ENCODE measurements at regions not wholly inside any gene's neighbourhood (a gene's known extent, or its start where the extent isn't known, plus 50 kb on each side); places are given as distances from the start of the nearest gene placed in this dataset.
"Not testable (repeated sequence)": the region's sequence is repeated elsewhere in the genome, so short reads cannot be mapped to it uniquely, and the experiment has no call there.

DNA sequence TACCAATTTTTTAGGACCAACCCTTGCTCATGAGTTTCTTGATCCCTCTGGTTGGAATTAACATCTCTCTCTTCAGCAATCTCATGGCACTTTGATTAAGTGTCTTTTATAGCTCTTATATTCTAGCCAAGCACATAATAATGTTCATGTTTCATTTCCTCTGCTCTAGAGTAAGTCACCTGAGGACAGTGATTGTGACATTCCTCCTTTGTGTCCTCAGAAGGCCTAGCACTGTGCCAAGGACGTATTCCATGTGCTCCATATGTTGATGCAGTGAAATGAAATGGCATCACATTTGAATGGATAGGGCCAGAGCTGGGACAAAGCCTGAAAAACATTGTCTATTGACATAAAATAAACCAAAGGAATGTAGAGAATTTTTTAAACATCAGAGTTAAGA is 322.8 kb upstream of the PRICKLE1 start:
- Histone ChIP-seq H3K27ac (no peak overlapping the region), H3K9me3 (no peaks in the 10 kb centered on the region), H3K36me3 (no peaks in the 10 kb centered on the region), H3K4me3 (no peak overlapping the region), H3K4me1 (no peaks in the 10 kb centered on the region), H3K27me3 (no peaks in the 10 kb centered on the region)
- 62 to 79% methylated on average over 1 of the region's 1 CpG for WGBS, 2 donors
- TF ChIP-seq POLR2A (IDR thresholded peaks at IDR 0.05), result no peak
- no peak for DNase-seq (ENCODE audit: low spot score in 2 of 2)

DNA sequence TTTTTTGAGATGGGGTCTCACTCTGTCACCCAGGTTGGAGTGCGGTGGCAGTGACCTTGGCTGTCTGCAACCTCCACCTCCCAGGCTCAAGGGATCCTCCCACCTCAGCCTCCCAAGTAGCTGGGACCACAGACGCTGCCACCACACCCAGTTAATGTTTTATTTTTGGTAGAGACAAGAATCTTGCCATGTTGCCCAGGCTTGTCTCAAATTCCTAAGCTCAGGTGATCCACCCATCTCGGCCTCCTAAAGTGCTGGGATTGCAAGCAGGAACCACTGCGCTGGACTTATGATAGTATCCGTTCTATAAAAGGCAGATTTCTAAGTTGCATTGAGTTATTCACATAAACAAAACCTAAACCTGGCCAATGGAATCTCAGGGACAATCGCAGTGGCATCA is 321.1 kb upstream of the PRICKLE1 start:
- Histone ChIP-seq H3K36me3 (no peaks in the 10 kb centered on the region), H3K4me3 (no peak overlapping the region), H3K27ac (no peak overlapping the region), H3K27me3 (no peaks in the 10 kb centered on the region), H3K9me3 (no peaks in the 10 kb centered on the region), H3K4me1 (no peaks in the 10 kb centered on the region)
- 78 to 91% methylated on average over 6 of the region's 6 CpGs for WGBS, 2 donors
- TF ChIP-seq, protein P1, sequence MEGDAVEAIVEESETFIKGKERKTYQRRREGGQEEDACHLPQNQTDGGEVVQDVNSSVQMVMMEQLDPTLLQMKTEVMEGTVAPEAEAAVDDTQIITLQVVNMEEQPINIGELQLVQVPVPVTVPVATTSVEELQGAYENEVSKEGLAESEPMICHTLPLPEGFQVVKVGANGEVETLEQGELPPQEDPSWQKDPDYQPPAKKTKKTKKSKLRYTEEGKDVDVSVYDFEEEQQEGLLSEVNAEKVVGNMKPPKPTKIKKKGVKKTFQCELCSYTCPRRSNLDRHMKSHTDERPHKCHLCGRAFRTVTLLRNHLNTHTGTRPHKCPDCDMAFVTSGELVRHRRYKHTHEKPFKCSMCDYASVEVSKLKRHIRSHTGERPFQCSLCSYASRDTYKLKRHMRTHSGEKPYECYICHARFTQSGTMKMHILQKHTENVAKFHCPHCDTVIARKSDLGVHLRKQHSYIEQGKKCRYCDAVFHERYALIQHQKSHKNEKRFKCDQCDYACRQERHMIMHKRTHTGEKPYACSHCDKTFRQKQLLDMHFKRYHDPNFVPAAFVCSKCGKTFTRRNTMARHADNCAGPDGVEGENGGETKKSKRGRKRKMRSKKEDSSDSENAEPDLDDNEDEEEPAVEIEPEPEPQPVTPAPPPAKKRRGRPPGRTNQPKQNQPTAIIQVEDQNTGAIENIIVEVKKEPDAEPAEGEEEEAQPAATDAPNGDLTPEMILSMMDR (IDR thresholded peaks at IDR 0.05), result no peak
- TF ChIP-seq EP300 (IDR thresholded peaks at IDR 0.05) (no peak), POLR2A (IDR thresholded peaks at IDR 0.05) (no peak)
- no peak for DNase-seq (ENCODE audit: low spot score in 2 of 2)

DNA sequence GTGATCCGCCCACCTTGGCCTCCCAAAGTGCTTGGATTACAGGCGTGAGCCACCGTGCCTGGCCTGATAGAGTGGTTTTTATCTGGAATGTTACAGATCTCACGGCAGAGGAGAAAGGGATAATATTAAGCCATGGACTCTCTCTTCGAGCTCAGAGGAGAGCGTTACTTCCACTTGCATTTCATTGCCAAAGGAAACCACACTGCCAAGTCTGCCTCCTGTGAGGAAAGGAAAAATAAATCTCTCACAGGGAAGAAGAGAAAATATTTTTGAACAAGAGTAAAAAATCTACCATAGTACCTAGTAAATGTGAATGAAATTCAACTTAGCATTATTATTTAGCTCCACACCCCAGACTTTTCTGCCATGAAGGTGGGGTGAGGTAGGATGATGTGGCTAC is 319.2 kb upstream of the PRICKLE1 start:
- H3K36me3 ChIP-seq, result no peaks in the 10 kb centered on the region

DNA sequence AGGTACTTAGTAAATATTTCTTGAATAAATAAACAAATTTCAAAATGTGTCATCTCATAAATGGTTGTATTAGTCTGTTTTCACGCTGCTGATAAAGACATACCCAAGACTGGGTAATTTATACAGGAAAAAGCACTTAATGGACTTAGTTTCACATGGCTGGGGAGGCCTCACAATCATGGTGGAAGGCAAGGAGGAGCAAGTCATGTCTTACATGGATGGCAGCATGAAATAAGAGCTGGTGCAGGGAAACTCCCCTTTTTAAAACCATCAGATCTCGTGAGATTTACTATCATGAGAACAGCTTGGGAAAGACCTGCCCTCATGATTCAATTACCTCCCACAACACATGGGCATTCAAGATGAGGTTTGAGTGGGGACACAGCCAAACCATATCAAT is 317.3 kb upstream of the PRICKLE1 start:
- not testable (repeated sequence) for H3K9me3 ChIP-seq; H3K27ac ChIP-seq; H3K36me3 ChIP-seq; H3K4me1 ChIP-seq; DNase-seq (ENCODE audit: low spot score in 2 of 2); H3K27me3 ChIP-seq; H3K4me3 ChIP-seq
- 93 to 95% methylated on average over 2 of the region's 2 CpGs for WGBS, 2 donors

More for the DNA sequence above, 319.2 kb upstream of the PRICKLE1 start:
- no peaks in the 10 kb centered on the region for H3K4me1 ChIP-seq
- no peak overlapping the region for H3K27ac ChIP-seq
- 66 to 68% methylated on average over 6 of the region's 6 CpGs for WGBS, 2 donors
- H3K4me3 ChIP-seq, result no peak overlapping the region
- H3K27me3 ChIP-seq, result no peaks in the 10 kb centered on the region
- DNase-seq (ENCODE audit: low spot score in 2 of 2), result no peak
- TF ChIP-seq, protein P1 (IDR thresholded peaks at IDR 0.05), result no peak
- TF ChIP-seq POLR2A (IDR thresholded peaks at IDR 0.05) (no peak), EP300 (IDR thresholded peaks at IDR 0.05) (no peak)
- no peaks in the 10 kb centered on the region for H3K9me3 ChIP-seq

DNA sequence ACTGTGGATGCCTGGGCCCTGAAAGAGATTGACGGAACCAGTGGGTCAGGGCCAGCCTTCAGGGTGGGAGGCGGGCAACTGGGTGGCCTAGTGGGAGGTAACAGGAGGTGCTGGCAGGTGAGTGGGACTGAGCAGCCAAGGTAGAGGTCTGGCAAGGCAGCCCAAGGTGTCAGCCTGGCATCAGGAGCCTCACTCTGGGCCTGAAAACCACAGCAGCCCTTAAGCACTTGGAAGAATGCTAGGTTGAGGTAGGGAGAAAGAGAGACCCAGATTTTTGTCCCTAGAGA is 315.8 kb upstream of the PRICKLE1 start:
- H3K4me1 ChIP-seq, result no peaks in the 10 kb centered on the region
- no peak for TF ChIP-seq EP300 (IDR thresholded peaks at IDR 0.05)
- TF ChIP-seq POLR2A (IDR thresholded peaks at IDR 0.05), result no peak
- TF ChIP-seq, protein P1 (IDR thresholded peaks at IDR 0.05), result no peak
- H3K9me3 ChIP-seq, result no peaks in the 10 kb centered on the region
- no peaks in the 10 kb centered on the region for H3K36me3 ChIP-seq
- DNase-seq (ENCODE audit: low spot score in 2 of 2), result no peak
- 93% methylated on average over 2 of the region's 2 CpGs for WGBS, 2 donors
- no peaks in the 10 kb centered on the region for H3K27me3 ChIP-seq
- H3K27ac ChIP-seq, result no peak overlapping the region
- no peak overlapping the region for H3K4me3 ChIP-seq

DNA sequence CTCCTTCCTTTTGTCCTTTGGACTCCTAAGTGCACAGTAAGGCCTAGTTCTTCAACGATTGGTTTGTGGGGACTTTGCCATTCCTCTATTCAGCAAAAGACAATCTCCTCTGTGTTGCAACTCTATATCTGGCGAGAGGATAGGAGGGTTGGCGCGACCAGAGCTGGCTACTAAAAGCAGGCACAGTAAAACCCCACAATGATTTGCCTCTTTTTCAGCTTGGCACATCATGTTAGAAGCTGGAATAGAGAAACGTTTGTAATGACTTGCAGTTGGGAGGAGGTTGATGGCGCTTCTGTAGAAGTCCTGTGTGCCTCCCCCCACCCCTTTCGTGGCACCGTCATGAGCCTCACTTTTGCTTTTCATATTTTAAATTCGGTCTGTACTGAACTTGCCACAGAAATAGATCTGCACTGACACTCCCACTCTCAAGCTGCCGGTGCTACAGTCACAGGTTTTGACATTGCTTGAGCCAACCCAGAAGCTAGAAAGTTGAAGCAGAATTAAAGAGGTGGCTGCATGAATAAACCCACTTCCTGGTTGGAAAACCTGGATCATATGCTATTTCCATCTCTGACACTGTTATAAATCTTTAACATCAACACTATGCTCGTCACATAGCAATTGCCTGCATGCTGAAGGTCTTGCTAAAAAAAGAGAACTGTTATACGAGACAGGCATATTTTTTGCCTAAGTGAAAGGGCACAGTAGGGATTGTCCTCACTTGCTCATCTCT is 315.3 kb upstream of the PRICKLE1 start:
- Histone ChIP-seq H3K27ac (peak overlapping the region in 2 of 4 donors; percentile 33 to 60), H3K4me1 (no peaks in the 10 kb centered on the region), H3K9me3 (no peaks in the 10 kb centered on the region), H3K4me3 (no peak overlapping the region), H3K27me3 (no peaks in the 10 kb centered on the region), H3K36me3 (no peaks in the 10 kb centered on the region)
- no peak for DNase-seq (ENCODE audit: low spot score in 2 of 2)
- TF ChIP-seq POLR2A (IDR thresholded peaks at IDR 0.05) (no peak), EP300 (IDR thresholded peaks at IDR 0.05) (no peak)
- TF ChIP-seq, protein P1 (IDR thresholded peaks at IDR 0.05), result no peak
- WGBS, 2 donors, result 64 to 66% methylated on average over 12 of the region's 12 CpGs

All from tibial nerve (tissue), 4 donors.